Stomach (tissue), 4 donors: ENCODE measurements at regions not wholly inside any gene's neighbourhood (a gene's known extent, or its start where the extent isn't known, plus 50 kb on each side); places are given as distances from the start of the nearest gene placed in this dataset.

Experiments used
- CTCF ChIP-seq, 7 experiments: fragments of 450-650 bp in 4 of 7; fragments of 200-600 bp in 3 of 7; sonication (generic) in 3 of 7; IDR thresholded peaks; one replicate each; pipeline ENCODE4 v1.5.1; 2016 to 2019; ENCODE audit warnings: antibody characterized with exemption in 7 of 7, control low read depth in 2 of 7, mild to moderate bottlenecking in 1 of 7
- EP300 ChIP-seq: sonication (generic); formaldehyde crosslinking; IDR thresholded peaks from one replicate; pipeline ENCODE4 v1.6.1; 2017; ENCODE audit warnings: antibody characterized with exemption
- POLR2A ChIP-seq, 4 donors: fragments of 450-650 bp; IDR thresholded peaks; one replicate each; pipeline ENCODE4 v1.6.1; 2016; ENCODE audit warnings: antibody characterized with exemption in 4 of 4, control low read depth in 2 of 4, mild to moderate bottlenecking in 1 of 4, moderate library complexity in 1 of 4
- POLR2AphosphoS5 ChIP-seq, 3 donors: sonication (generic); formaldehyde crosslinking; IDR thresholded peaks; one replicate each; pipeline ENCODE4 v1.6.1; 2016; ENCODE audit warnings: antibody characterized with exemption in 3 of 3

DNA sequence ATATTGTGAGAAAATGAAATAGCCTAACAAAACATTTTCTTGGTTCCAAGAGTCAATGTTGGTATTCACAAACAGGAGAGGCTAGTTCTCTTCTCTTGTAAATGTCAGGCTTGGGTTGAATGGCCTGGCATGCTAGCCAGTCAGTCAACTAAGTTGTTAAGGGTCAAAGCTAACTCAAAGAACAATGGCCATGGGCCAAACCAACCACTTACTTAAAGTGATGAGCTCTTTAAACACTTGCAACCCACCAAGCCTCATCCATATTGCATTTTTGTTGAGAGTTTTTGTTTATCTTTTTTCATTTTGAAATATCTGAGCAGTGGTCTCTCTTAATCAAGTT lies 394.5 kb downstream of the RAB28 start:
- TF ChIP-seq CTCF (IDR thresholded peaks at IDR 0.05) = no peak
- no peak for TF ChIP-seq POLR2A (IDR thresholded peaks at IDR 0.05)
- TF ChIP-seq POLR2AphosphoS5 (IDR thresholded peaks at IDR 0.05) = no peak
- no peak for TF ChIP-seq EP300
